HCT116 (cell line): ENCODE measurements at regions not wholly inside any gene's neighbourhood (a gene's known extent, or its start where the extent isn't known, plus 50 kb on each side); places are given as distances from the start of the nearest gene placed in this dataset.
"Not testable (repeated sequence)": the region's sequence is repeated elsewhere in the genome, so short reads cannot be mapped to it uniquely, and the experiment has no call there.

Experiments used
- CEBPB ChIP-seq: IDR thresholded peaks from 2 replicates; pipeline ENCODE4 v1.6.1; 2012; ENCODE audit warnings: low read depth
- CTCF ChIP-seq, 3 experiments: fragments of 200-600 bp in 1 of 3; sonication (generic) in 1 of 3; IDR thresholded peaks in 2 of 3; conservative IDR thresholded peaks in 1 of 3; 2 replicates each; pipeline ENCODE4 v1.5.1; 2012 to 2017; ENCODE audit warnings: low read depth in 2 of 3, low read length in 2 of 3, antibody characterized with exemption in 1 of 3, borderline replicate concordance in 1 of 3, control low read depth in 1 of 3, mild to moderate bottlenecking in 1 of 3, mixed read lengths in 1 of 3, mixed run types in 1 of 3, moderate library complexity in 1 of 3; ENCODE audit not compliant: insufficient read depth in 1 of 3
- EZH2phosphoT487 ChIP-seq: fragments of 200-600 bp; IDR thresholded peaks from 2 replicates; pipeline ENCODE4 v1.6.1; 2018; ENCODE audit warnings: antibody characterized with exemption, borderline replicate concordance
- JUND ChIP-seq: IDR thresholded peaks from 2 replicates; pipeline ENCODE4 v1.6.1; 2012
- POLR2A ChIP-seq: IDR thresholded peaks from 2 replicates; pipeline ENCODE4 v1.7.0; 2011; ENCODE audit warnings: borderline replicate concordance; ENCODE audit not compliant: insufficient read depth, insufficient read length; ENCODE audit errors: extremely low read depth
- POLR2AphosphoS5 ChIP-seq: IDR thresholded peaks from 2 replicates; pipeline ENCODE4 v1.6.1; 2011; ENCODE audit warnings: mild to moderate bottlenecking, low read depth, low read length, moderate library complexity
- RAD21 ChIP-seq: IDR thresholded peaks from 2 replicates; pipeline ENCODE4 v1.6.1; 2012; ENCODE audit warnings: low read depth, mild to moderate bottlenecking
- TCF7L2 ChIP-seq: IDR thresholded peaks from 2 replicates; pipeline ENCODE4 v1.7.0; 2011; ENCODE audit warnings: borderline replicate concordance, inconsistent platforms; ENCODE audit not compliant: insufficient read depth, insufficient read length; ENCODE audit errors: extremely low read depth
- YY1 ChIP-seq: IDR thresholded peaks from 2 replicates; pipeline ENCODE4 v1.6.1; 2011; ENCODE audit warnings: low read length, low read depth, moderate library complexity, mild to moderate bottlenecking; ENCODE audit not compliant: insufficient replicate concordance; ENCODE audit errors: extremely low read depth

GRCh38 chr5:53799644-53800043 lies 239.2 kb downstream of the NDUFS4 start:
- not testable (repeated sequence) for TF ChIP-seq YY1; RAD21; POLR2A; CTCF (IDR thresholded peaks at IDR 0.05 in 2 of 3, conservative IDR thresholded peaks at IDR 0.05 in 1 of 3; ENCODE audit: borderline replicate concordance in 1 of 3, insufficient read depth in 1 of 3, low read depth in 2 of 3, low read length in 2 of 3); EZH2phosphoT487; TCF7L2; POLR2AphosphoS5; JUND; CEBPB
